CD4-positive, CD25-positive, alpha-beta regulatory T cell (primary cell): ENCODE measurements at regions not wholly inside any gene's neighbourhood (a gene's known extent, or its start where the extent isn't known, plus 50 kb on each side); places are given as distances from the start of the nearest gene placed in this dataset.

Experiments used
- ATAC-seq, 2 donors: fragments of 150-1000 bp; cut with Tn5 transposase; one replicate each; pipeline ENCODE4 v1.10.0; 2021; ENCODE audit warnings: low read depth in 2 of 2, moderate number of reproducible peaks in 2 of 2, moderate library complexity in 1 of 2
- DNase-seq, 3 donors: peaks; one replicate each; pipeline versions ENCODE4 v3.0.0 to v3.0.0-alpha.2; 2012 to 2022; ENCODE audit warnings: mixed read lengths in 1 of 3
- H3K27ac ChIP-seq: one replicate; pipeline ENCODE4 v1.7.0; 2013; ENCODE audit warnings: mild to moderate bottlenecking, low read length; ENCODE audit not compliant: insufficient read depth, poor library complexity, severe bottlenecking
- H3K27me3 ChIP-seq: one replicate; pipeline ENCODE4 v1.7.0; 2013; ENCODE audit warnings: low read length; ENCODE audit not compliant: control insufficient read depth, insufficient read depth
- H3K36me3 ChIP-seq: one replicate; pipeline ENCODE4 v1.7.0; 2013; ENCODE audit warnings: mild to moderate bottlenecking, low read length, moderate library complexity; ENCODE audit not compliant: control insufficient read depth, insufficient read depth
- H3K4me1 ChIP-seq: 2 replicates; pipeline ENCODE4 v1.7.0; 2013; ENCODE audit warnings: mild to moderate bottlenecking, low read length; ENCODE audit not compliant: insufficient read depth, control insufficient read depth, poor library complexity, severe bottlenecking
- H3K4me3 ChIP-seq: one replicate; pipeline ENCODE4 v1.7.0; 2013; ENCODE audit warnings: low read depth, mild to moderate bottlenecking, low read length, moderate library complexity
- H3K9me3 ChIP-seq, 2 experiments: 1 replicate in 1 of 2; 2 replicates in 1 of 2; pipeline ENCODE4 v1.7.0; 2013; ENCODE audit warnings: low read length in 2 of 2, mild to moderate bottlenecking in 1 of 2, moderate library complexity in 1 of 2; ENCODE audit not compliant: control insufficient read depth in 2 of 2
- H3K27ac Mint-ChIP-seq, 3 donors: one replicate each; pipeline ENCODE4 v1.8.0; 2020 to 2022; ENCODE audit warnings: mild to moderate bottlenecking in 3 of 3, mixed read lengths in 3 of 3, moderate library complexity in 2 of 3
- H3K27me3 Mint-ChIP-seq: one replicate; pipeline ENCODE4 v1.8.0; 2022; ENCODE audit warnings: mild to moderate bottlenecking, mixed read lengths
- H3K36me3 Mint-ChIP-seq: one replicate; pipeline ENCODE4 v1.8.0; 2020; ENCODE audit warnings: mixed read lengths
- H3K4me1 Mint-ChIP-seq, 4 donors: one replicate each; pipeline ENCODE4 v1.8.0; 2020 to 2022; ENCODE audit warnings: mixed read lengths in 4 of 4, mild to moderate bottlenecking in 1 of 4
- H3K4me3 Mint-ChIP-seq, 4 donors: one replicate each; pipeline ENCODE4 v1.8.0; 2020 to 2022; ENCODE audit warnings: mild to moderate bottlenecking in 4 of 4, mixed read lengths in 4 of 4, moderate library complexity in 3 of 4
- H3K9me3 Mint-ChIP-seq, 7 donors: one replicate each; pipeline ENCODE4 v1.8.0; 2020 to 2022; ENCODE audit warnings: mixed read lengths in 7 of 7, mild to moderate bottlenecking in 3 of 7, moderate library complexity in 2 of 7

DNA sequence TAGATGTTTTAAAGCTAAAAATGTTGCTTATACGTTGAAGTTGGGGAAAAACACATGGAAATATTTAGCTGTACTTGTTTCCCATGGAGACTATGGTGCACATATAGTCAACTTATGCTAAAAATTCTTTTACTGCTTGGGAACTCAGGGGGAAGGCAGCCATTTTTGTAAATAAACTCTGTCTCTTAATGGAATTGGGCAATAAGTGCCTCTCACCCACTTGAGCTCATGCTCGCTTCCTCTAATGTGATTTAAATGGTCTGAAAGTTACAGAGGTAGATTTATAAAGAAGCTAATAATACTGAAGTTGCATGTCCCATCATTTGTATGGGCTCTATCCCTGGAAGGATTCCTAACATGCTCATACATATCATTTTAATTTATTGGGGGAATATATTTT, 523.8 kb downstream of the RASEF start:
- H3K4me3 Mint-ChIP-seq, result no peak overlapping the region
- H3K27me3 Mint-ChIP-seq, result no peaks in the 10 kb centered on the region
- ATAC-seq (no peak), DNase-seq (no peak)
- no peaks in the 10 kb centered on the region for H3K27me3 ChIP-seq
- no peaks in the 10 kb centered on the region for H3K36me3 ChIP-seq
- H3K36me3 Mint-ChIP-seq, result no peaks in the 10 kb centered on the region
- H3K27ac ChIP-seq, result no peak overlapping the region
- no peaks in the 10 kb centered on the region for H3K4me1 ChIP-seq
- no peak overlapping the region for H3K27ac Mint-ChIP-seq
- H3K9me3 Mint-ChIP-seq, result peaks cover 0 to 7% (median 1%) of the 10 kb centered on the region in 7 donors
- no peak overlapping the region for H3K4me3 ChIP-seq
- H3K9me3 ChIP-seq, result no peaks in the 10 kb centered on the region
- no peaks in the 10 kb centered on the region for H3K4me1 Mint-ChIP-seq

DNA sequence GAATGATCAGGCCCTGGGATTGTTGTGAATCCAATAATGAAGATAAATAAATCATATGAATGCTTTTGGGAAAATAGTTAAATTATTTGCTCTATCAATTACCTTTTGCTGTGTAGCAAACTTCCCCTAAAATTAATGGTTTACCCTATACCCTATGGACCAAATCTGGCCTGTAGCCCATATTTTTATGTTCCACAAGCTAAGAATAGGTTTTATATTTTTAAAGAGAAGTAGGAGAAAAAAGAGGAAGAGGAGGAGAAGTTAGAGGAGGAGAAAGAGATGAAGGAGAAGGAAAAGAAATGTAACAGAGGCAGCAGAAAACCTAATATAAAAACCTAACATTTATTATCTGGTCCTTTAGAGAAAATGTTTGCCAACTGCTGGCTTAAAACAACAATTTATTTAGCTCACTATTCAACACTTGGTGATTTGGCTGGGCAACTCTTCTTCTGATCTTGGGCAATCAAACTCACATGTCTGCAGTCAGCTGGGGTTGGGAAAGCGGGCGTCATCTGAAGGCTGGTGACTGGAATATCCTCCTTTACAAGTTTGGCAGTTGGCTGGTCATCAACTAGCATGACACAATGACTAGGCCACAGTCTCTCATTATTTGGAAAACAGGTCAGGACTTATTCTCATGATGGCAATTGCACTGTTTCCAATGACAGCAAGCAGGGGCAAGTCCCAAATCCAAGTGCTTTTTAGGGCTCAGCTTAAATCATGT, 522.9 kb downstream of the RASEF start:
- no peak overlapping the region for H3K4me3 Mint-ChIP-seq
- Histone ChIP-seq H3K27me3 (no peaks in the 10 kb centered on the region), H3K36me3 (no peaks in the 10 kb centered on the region), H3K4me1 (no peaks in the 10 kb centered on the region), H3K27ac (no peak overlapping the region), H3K4me3 (no peak overlapping the region), H3K9me3 (no peaks in the 10 kb centered on the region)
- H3K36me3 Mint-ChIP-seq, result no peaks in the 10 kb centered on the region
- H3K27ac Mint-ChIP-seq, result no peak overlapping the region
- H3K9me3 Mint-ChIP-seq, result peaks cover 0 to 7% (median 1%) of the 10 kb centered on the region in 7 donors
- ATAC-seq (no peak), DNase-seq (no peak)
- no peaks in the 10 kb centered on the region for H3K4me1 Mint-ChIP-seq
- no peaks in the 10 kb centered on the region for H3K27me3 Mint-ChIP-seq

DNA sequence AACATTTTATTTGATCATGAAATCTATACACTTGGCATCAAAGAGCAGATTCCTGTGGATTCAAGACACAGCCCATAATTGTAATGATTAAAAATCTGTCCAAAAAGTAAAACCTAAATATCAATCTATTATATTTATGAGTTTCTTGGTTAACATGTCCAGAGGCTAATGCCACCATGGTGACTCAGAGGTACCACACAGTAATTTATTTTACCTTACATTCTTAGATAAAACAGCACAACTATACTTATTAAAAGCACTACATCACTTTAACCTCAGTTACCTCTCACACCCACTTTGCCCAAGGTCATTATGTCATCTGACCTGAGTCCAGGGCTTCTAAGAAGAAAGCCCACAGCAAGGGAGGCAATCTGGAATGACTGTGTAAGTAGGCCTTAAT, 519.2 kb downstream of the RASEF start:
- Histone ChIP-seq H3K9me3 (no peaks in the 10 kb centered on the region), H3K27ac (no peak overlapping the region), H3K36me3 (no peaks in the 10 kb centered on the region), H3K4me3 (no peak overlapping the region), H3K4me1 (no peaks in the 10 kb centered on the region), H3K27me3 (no peaks in the 10 kb centered on the region)
- H3K27me3 Mint-ChIP-seq, result no peaks in the 10 kb centered on the region
- no peak for ATAC-seq
- H3K9me3 Mint-ChIP-seq, result peaks cover 0 to 16% (median 4%) of the 10 kb centered on the region in 7 donors
- no peaks in the 10 kb centered on the region for H3K36me3 Mint-ChIP-seq
- no peaks in the 10 kb centered on the region for H3K4me1 Mint-ChIP-seq
- DNase-seq, result no peak
- no peak overlapping the region for H3K4me3 Mint-ChIP-seq
- no peak overlapping the region for H3K27ac Mint-ChIP-seq

DNA sequence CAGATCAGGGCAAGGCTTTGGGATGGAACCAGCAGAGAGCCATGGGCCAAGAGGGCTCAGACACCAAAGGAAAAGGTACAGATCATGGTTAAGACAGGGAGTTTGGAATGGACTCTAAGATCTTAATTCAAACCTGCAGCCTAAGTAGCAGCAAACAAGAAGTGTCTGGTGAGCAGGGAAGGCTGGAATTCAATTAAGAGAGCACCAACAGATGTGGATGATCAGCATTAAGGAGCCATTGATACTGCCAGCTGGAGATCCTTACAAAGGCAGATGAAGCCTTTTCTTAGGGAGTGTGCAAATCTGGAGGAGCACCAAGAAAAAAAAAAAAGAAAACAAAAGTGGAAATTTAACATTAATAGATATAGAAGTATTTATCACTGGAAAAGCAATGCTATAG, 516.8 kb downstream of the RASEF start:
- Mint-ChIP-seq H3K27me3 (no peaks in the 10 kb centered on the region), H3K4me3 (no peak overlapping the region), H3K9me3 (peaks cover 0 to 12% (median 3%) of the 10 kb centered on the region in 7 donors), H3K4me1 (no peaks in the 10 kb centered on the region), H3K36me3 (no peaks in the 10 kb centered on the region), H3K27ac (no peak overlapping the region)
- DNase-seq (no peak), ATAC-seq (no peak)
- no peak overlapping the region for H3K4me3 ChIP-seq
- H3K27me3 ChIP-seq, result no peaks in the 10 kb centered on the region
- H3K9me3 ChIP-seq, result no peaks in the 10 kb centered on the region
- no peak overlapping the region for H3K27ac ChIP-seq
- no peaks in the 10 kb centered on the region for H3K36me3 ChIP-seq
- H3K4me1 ChIP-seq, result no peaks in the 10 kb centered on the region

DNA sequence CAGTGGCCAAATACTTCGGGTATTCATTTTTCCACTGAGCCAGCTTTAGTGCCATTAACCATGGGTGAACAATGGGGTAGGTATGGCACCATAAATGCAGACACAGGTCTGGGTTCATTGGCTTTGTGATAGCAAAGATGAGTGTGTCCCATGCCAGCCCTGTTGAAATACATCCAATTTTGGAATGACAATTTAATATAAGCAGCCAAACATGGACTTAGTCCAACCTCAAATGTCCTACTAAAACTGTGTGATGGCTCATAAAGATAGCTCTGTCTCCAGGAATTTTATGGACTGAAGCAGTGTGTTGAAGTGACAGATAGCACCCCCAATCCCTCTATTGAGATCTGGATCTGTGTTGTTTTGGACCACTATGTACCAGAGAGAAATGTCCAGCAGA, 514.9 kb downstream of the RASEF start:
- Histone ChIP-seq H3K4me3 (no peak overlapping the region), H3K27me3 (no peaks in the 10 kb centered on the region), H3K4me1 (no peaks in the 10 kb centered on the region), H3K36me3 (no peaks in the 10 kb centered on the region), H3K27ac (no peak overlapping the region), H3K9me3 (no peaks in the 10 kb centered on the region)
- DNase-seq, result no peak
- no peaks in the 10 kb centered on the region for H3K36me3 Mint-ChIP-seq
- peaks cover 0 to 12% (median 3%) of the 10 kb centered on the region in 7 donors for H3K9me3 Mint-ChIP-seq
- no peak for ATAC-seq
- no peak overlapping the region for H3K27ac Mint-ChIP-seq
- H3K4me3 Mint-ChIP-seq, result no peak overlapping the region
- H3K27me3 Mint-ChIP-seq, result no peaks in the 10 kb centered on the region
- H3K4me1 Mint-ChIP-seq, result no peaks in the 10 kb centered on the region

DNA sequence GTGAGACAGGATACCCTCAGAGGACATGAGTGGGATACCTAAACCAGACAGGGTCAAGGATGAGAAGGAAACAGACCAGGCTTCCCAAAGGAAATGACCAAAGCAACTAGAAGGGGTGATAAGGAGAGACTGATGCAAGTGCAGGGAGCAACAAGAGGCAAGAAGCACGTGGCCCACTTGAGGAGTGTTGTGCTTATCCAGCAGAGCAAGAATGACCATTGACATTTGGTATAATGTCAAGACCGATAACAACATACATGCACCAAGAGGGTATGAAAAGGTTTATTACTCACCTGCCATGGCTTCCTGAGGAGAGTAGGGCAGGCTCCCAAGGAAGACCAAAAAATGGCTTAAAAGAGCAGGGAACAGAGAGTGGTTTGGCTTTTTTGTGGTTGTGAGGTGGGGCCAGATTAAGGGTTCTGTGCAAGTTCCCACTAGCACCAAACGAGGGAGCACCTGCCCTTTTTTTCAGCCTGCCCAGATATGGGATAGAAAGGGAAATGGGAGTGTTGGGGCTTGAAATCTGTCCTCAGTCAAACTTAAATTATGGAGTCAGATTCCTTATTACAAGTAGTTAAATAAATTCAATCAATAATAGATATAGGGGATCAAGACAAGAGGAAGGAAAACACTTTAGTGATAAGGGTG, 513.6 kb downstream of the RASEF start:
- no peaks in the 10 kb centered on the region for H3K36me3 ChIP-seq
- Mint-ChIP-seq H3K27ac (no peak overlapping the region), H3K27me3 (no peaks in the 10 kb centered on the region), H3K9me3 (peaks cover 0 to 12% (median 3%) of the 10 kb centered on the region in 7 donors), H3K36me3 (no peaks in the 10 kb centered on the region), H3K4me1 (no peaks in the 10 kb centered on the region), H3K4me3 (no peak overlapping the region)
- no peak for ATAC-seq
- no peaks in the 10 kb centered on the region for H3K9me3 ChIP-seq
- no peaks in the 10 kb centered on the region for H3K27me3 ChIP-seq
- no peaks in the 10 kb centered on the region for H3K4me1 ChIP-seq
- H3K27ac ChIP-seq, result no peak overlapping the region
- no peak for DNase-seq
- no peak overlapping the region for H3K4me3 ChIP-seq

DNA sequence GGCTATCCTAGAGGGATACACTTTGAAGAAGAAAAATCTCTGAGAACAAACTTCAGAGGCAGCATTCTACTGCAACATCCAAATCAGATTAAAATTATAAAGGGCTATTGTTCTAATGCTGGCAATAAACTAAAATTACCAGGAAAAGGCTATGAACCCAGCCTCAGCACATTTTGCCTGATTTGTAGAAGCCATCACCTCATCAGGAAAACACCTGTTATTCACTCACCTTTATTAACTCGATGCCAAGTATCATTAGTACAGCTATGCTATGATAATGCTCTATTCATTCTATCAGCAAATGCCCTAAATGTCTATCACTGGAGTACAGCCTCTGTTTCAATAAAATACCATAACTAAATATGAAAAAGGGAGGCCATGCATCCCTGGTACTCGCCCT, 510.2 kb downstream of the RASEF start:
- H3K36me3 ChIP-seq, result no peaks in the 10 kb centered on the region
- Mint-ChIP-seq H3K4me1 (no peaks in the 10 kb centered on the region), H3K36me3 (no peaks in the 10 kb centered on the region), H3K4me3 (no peak overlapping the region), H3K27me3 (no peaks in the 10 kb centered on the region), H3K27ac (no peak overlapping the region), H3K9me3 (peaks cover 0 to 8% (median 0%) of the 10 kb centered on the region in 7 donors)
- no peak overlapping the region for H3K27ac ChIP-seq
- no peak overlapping the region for H3K4me3 ChIP-seq
- H3K27me3 ChIP-seq, result no peaks in the 10 kb centered on the region
- H3K4me1 ChIP-seq, result no peaks in the 10 kb centered on the region
- DNase-seq, result no peak
- no peak for ATAC-seq
- no peaks in the 10 kb centered on the region for H3K9me3 ChIP-seq
